Body of pancreas (tissue), 4 donors: ENCODE measurements at regions not wholly inside any gene's neighbourhood (a gene's known extent, or its start where the extent isn't known, plus 50 kb on each side); places are given as distances from the start of the nearest gene placed in this dataset.

ENCODE experiments used
- ATAC-seq: fragments of 150-250 bp; one replicate; pipeline ENCODE4 v1.9.1; 2016
- DNase-seq, 4 donors: peaks; one replicate each; pipeline ENCODE4 v3.0.0-alpha.2; 2019
- H3K27ac ChIP-seq, 4 donors: fragments of 200-600 bp; sonication (generic); 1 replicate in 3 of 4; 2 replicates in 1 of 4; pipeline versions ENCODE4 v1.5.1 to v1.6.1; 2016 to 2019; ENCODE audit warnings: mild to moderate bottlenecking in 1 of 4, mixed read lengths in 1 of 4, moderate library complexity in 1 of 4
- H3K27me3 ChIP-seq, 2 donors: fragments of 200-600 bp; sonication (generic); one replicate each; pipeline ENCODE4 v1.6.0; 2016; ENCODE audit warnings: mild to moderate bottlenecking in 1 of 2
- H3K36me3 ChIP-seq, 2 donors: fragments of 200-600 bp; sonication (generic); replicated peaks in 1 of 2; 2 replicates each; pipeline ENCODE4 v1.5.1; 2016; ENCODE audit warnings: low read depth in 2 of 2; ENCODE audit not compliant: insufficient read depth in 1 of 2
- H3K4me1 ChIP-seq: fragments of 200-600 bp; sonication (generic); one replicate; pipeline ENCODE4 v1.6.0; 2016
- H3K4me3 ChIP-seq, 2 donors: fragments of 200-600 bp; sonication (generic); 1 replicate in 1 of 2; 2 replicates in 1 of 2; pipeline ENCODE4 v1.5.1; 2016 to 2019
- H3K9me3 ChIP-seq, 3 donors: fragments of 200-600 bp; sonication (generic); 1 replicate in 2 of 3; 2 replicates in 1 of 3; pipeline ENCODE4 v1.5.1; 2016
- POLR2A ChIP-seq, 3 donors: fragments of 450-650 bp; IDR thresholded peaks; one replicate each; pipeline ENCODE4 v1.6.1; 2016; ENCODE audit warnings: antibody characterized with exemption in 3 of 3, mild to moderate bottlenecking in 2 of 3
- WGBS, 2 donors: methylation state at CpG; one replicate each; pipeline ENCODE4 v1.1.5; 2017; 5-methylcytosine and 5-hydroxymethylcytosine counted together
- intact Hi-C: fragments of 100-400 bp; cut with DNase I; formaldehyde crosslinking; loops from one replicate; pipeline ENCODE4 v1.15.1; 2023
- TF ChIP-seq, protein P1 (sequence below), 7 experiments: fragments of 450-650 bp in 4 of 7; fragments of 200-600 bp in 3 of 7; sonication (generic) in 3 of 7; IDR thresholded peaks; one replicate each; pipeline ENCODE4 v1.5.1; 2016 to 2019; ENCODE audit warnings: antibody characterized with exemption in 7 of 7

DNA sequence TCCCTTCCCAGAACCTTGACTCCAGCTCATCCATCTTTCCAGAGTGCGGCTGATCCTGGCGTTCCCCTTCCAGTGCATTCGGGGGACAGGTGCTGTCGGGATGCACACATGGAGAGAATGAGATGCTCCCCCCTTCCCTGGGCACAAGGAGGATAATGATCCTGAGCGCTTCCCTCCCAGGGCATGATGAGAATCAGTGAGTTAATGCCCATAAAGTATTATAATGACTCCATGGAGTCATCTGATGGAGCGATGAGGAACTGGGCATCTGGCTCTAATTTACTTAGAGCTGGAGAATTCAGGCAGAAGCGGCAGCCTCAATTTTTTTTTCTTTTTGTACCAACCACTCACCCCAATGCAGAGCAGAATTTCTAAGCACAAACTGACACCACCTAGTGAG lies 79.6 kb upstream of the SKOR2 start:
- H3K4me1 ChIP-seq: no peaks in the 10 kb centered on the region
- WGBS, 2 donors: 64 to 70% methylated on average over 7 of the region's 7 CpGs
- no peaks in the 10 kb centered on the region for H3K9me3 ChIP-seq
- H3K27me3 ChIP-seq: no peaks in the 10 kb centered on the region
- H3K36me3 ChIP-seq: no peaks in the 10 kb centered on the region
- no peak overlapping the region for H3K4me3 ChIP-seq
- no peak for TF ChIP-seq POLR2A (IDR thresholded peaks at IDR 0.05)
- TF ChIP-seq, protein P1, sequence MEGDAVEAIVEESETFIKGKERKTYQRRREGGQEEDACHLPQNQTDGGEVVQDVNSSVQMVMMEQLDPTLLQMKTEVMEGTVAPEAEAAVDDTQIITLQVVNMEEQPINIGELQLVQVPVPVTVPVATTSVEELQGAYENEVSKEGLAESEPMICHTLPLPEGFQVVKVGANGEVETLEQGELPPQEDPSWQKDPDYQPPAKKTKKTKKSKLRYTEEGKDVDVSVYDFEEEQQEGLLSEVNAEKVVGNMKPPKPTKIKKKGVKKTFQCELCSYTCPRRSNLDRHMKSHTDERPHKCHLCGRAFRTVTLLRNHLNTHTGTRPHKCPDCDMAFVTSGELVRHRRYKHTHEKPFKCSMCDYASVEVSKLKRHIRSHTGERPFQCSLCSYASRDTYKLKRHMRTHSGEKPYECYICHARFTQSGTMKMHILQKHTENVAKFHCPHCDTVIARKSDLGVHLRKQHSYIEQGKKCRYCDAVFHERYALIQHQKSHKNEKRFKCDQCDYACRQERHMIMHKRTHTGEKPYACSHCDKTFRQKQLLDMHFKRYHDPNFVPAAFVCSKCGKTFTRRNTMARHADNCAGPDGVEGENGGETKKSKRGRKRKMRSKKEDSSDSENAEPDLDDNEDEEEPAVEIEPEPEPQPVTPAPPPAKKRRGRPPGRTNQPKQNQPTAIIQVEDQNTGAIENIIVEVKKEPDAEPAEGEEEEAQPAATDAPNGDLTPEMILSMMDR (IDR thresholded peaks at IDR 0.05): no peak
- ATAC-seq (no peak), DNase-seq (no peak)
- H3K27ac ChIP-seq: no peak overlapping the region
- intact Hi-C loops: no loop called here

- H3K36me3 ChIP-seq: no peaks in the 10 kb centered on the region
- H3K4me1 ChIP-seq: no peaks in the 10 kb centered on the region
- WGBS, 2 donors: 67 to 80% methylated on average over 3 of the region's 3 CpGs
- ATAC-seq (no peak), DNase-seq (no peak)
- no peak for TF ChIP-seq POLR2A (IDR thresholded peaks at IDR 0.05)
- TF ChIP-seq, protein P1 (IDR thresholded peaks at IDR 0.05): no peak
- intact Hi-C loops: no loop called here
- H3K9me3 ChIP-seq: no peaks in the 10 kb centered on the region
- peaks cover 0 to 3% of the 10 kb centered on the region in 2 donors for H3K27me3 ChIP-seq
- H3K4me3 ChIP-seq: no peak overlapping the region
- H3K27ac ChIP-seq: no peak overlapping the region
These were observed 71.7 kb upstream of the SKOR2 start for GRCh38 chr18:47323158-47323557.

DNA sequence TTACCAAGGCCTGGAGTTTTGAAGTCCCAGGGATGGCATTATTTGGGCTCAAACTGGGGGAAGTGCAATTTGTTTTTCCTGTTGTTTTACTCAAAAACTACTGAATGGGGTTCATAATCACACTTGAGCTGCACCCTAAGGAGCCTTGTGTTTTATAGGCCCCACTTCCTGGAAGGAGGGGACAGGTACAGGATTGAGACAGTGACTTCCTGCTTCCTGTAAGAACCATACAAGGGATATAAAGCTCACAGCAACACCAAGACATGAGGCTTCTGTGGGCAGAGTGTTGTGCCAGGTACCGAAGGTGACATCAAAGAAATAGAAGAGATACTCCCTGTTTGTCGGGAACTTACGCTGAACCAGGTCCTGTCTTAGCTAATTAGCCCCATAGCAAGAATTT lies 70.4 kb upstream of the SKOR2 start:
- DNase-seq (no peak), ATAC-seq (no peak)
- Histone ChIP-seq H3K4me1 (no peaks in the 10 kb centered on the region), H3K27ac (no peak overlapping the region), H3K36me3 (no peaks in the 10 kb centered on the region), H3K9me3 (no peaks in the 10 kb centered on the region), H3K4me3 (no peak overlapping the region), H3K27me3 (peaks cover 0 to 3% of the 10 kb centered on the region in 2 donors)
- intact Hi-C loops: no loop called here
- TF ChIP-seq, protein P1 (IDR thresholded peaks at IDR 0.05): no peak
- TF ChIP-seq POLR2A (IDR thresholded peaks at IDR 0.05): no peak
- 91 to 94% methylated on average over 3 of the region's 3 CpGs for WGBS, 2 donors

DNA sequence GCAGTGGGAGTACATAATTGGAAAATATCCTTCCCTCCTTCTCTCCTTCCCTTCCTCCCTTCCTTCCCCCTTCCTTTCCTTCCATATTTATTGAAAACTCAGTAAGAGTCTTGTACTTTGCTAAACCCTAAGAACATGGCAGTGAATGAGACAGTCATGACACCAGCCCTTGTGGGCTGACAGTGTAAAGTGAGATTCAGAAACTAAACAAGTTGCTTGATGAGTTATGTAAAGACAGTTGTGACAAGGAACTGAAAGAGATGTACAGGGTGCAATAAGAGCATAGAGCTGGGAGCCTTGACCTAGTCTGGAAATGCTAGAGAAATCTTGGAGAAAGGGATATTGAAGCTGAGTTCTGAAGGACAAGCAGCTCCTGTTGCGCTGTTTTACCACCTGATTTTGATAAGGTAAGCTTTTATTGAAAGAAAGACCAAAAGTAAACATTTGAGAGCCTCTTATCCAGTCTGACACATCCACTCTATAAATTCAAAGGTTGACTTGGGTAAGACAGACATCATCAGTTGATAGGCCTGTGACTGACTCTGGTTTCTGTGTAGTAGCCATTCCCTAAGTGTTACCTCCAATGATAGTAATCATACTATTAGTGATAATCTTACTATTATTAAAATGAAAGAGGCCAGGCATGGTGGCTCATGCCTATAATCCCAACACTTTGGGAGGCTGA lies 66.5 kb upstream of the SKOR2 start:
- 35 to 41% methylated on average over 1 of the region's 1 CpG for WGBS, 2 donors
- no peak for TF ChIP-seq POLR2A (IDR thresholded peaks at IDR 0.05)
- TF ChIP-seq, protein P1 (IDR thresholded peaks at IDR 0.05): no peak
- intact Hi-C loops: no loop called here
- Histone ChIP-seq H3K9me3 (no peaks in the 10 kb centered on the region), H3K27me3 (peaks cover 0 to 3% of the 10 kb centered on the region in 2 donors), H3K36me3 (no peaks in the 10 kb centered on the region), H3K4me3 (no peak overlapping the region), H3K4me1 (no peaks in the 10 kb centered on the region), H3K27ac (no peak overlapping the region)
- DNase-seq (no peak), ATAC-seq (no peak)

- no peaks in the 10 kb centered on the region for H3K36me3 ChIP-seq
- DNase-seq (no peak), ATAC-seq (no peak)
- H3K4me1 ChIP-seq: no peaks in the 10 kb centered on the region
- H3K27me3 ChIP-seq: peaks cover 0 to 3% of the 10 kb centered on the region in 2 donors
- 79 to 81% methylated on average over 4 of the region's 4 CpGs for WGBS, 2 donors
- intact Hi-C loops: no loop called here
- no peak overlapping the region for H3K27ac ChIP-seq
- no peak for TF ChIP-seq POLR2A (IDR thresholded peaks at IDR 0.05)
- TF ChIP-seq, protein P1 (IDR thresholded peaks at IDR 0.05): no peak
- H3K9me3 ChIP-seq: no peaks in the 10 kb centered on the region
- H3K4me3 ChIP-seq: no peak overlapping the region
These were observed 65.5 kb upstream of the SKOR2 start for GRCh38 chr18:47316924-47317323.
